CD14-positive monocyte (primary cell): ENCODE measurements at regions not wholly inside any gene's neighbourhood (a gene's known extent, or its start where the extent isn't known, plus 50 kb on each side); places are given as distances from the start of the nearest gene placed in this dataset.

Source experiments
- DNase-seq, 3 donors: peaks; one replicate each; pipeline ENCODE4 v3.0.0-alpha.2; 2011 to 2022
- H2AFZ ChIP-seq: 2 replicates; pipeline ENCODE4 v1.6.0; 2012; ENCODE audit warnings: mild to moderate bottlenecking, low read depth, low read length, inconsistent platforms; ENCODE audit not compliant: insufficient read depth, poor library complexity, severe bottlenecking
- H3K27ac ChIP-seq, 2 donors: 1 replicate in 1 of 2; 2 replicates in 1 of 2; pipeline ENCODE4 v1.5.1; 2012 to 2013; ENCODE audit warnings: low read length in 2 of 2, control low read depth in 1 of 2, inconsistent platforms in 1 of 2, low read depth in 1 of 2, mild to moderate bottlenecking in 1 of 2
- H3K27me3 ChIP-seq, 2 donors: one replicate each; pipeline versions ENCODE4 v1.6.0 to v1.6.1; 2011 to 2013; ENCODE audit warnings: low read length in 2 of 2; ENCODE audit not compliant: control insufficient read depth in 2 of 2, insufficient read depth in 2 of 2
- H3K36me3 ChIP-seq, 2 donors: replicated peaks in 1 of 2; 1 replicate in 1 of 2; 2 replicates in 1 of 2; pipeline versions ENCODE4 v1.5.1 to v1.6.1; 2012 to 2013; ENCODE audit warnings: low read length in 2 of 2, control low read depth in 1 of 2, inconsistent platforms in 1 of 2, mild to moderate bottlenecking in 1 of 2; ENCODE audit not compliant: insufficient read depth in 2 of 2, control insufficient read depth in 1 of 2
- H3K4me1 ChIP-seq, 2 donors: 1 replicate in 1 of 2; 2 replicates in 1 of 2; pipeline versions ENCODE4 v1.5.1 to v1.6.1; 2012 to 2013; ENCODE audit warnings: low read length in 2 of 2, control low read depth in 1 of 2, inconsistent platforms in 1 of 2, mild to moderate bottlenecking in 1 of 2, moderate library complexity in 1 of 2; ENCODE audit not compliant: insufficient read depth in 2 of 2, control insufficient read depth in 1 of 2
- H3K4me2 ChIP-seq: replicated peaks from 2 replicates; pipeline ENCODE3; 2012; ENCODE audit warnings: low read length, moderate library complexity, mild to moderate bottlenecking; ENCODE audit not compliant: poor library complexity, severe bottlenecking; ENCODE audit errors: extremely low read depth
- H3K4me3 ChIP-seq, 3 experiments: fragments of 200-600 bp in 1 of 3; sonication (generic) in 1 of 3; replicated peaks in 1 of 3; 1 replicate in 2 of 3; 2 replicates in 1 of 3; pipeline ENCODE4 v1.5.1; 2011 to 2013; ENCODE audit warnings: low read length in 3 of 3, mild to moderate bottlenecking in 3 of 3, control low read depth in 2 of 3, low read depth in 2 of 3, inconsistent platforms in 1 of 3, moderate library complexity in 1 of 3
- H3K79me2 ChIP-seq: 2 replicates; pipeline ENCODE4 v1.6.0; 2012; ENCODE audit warnings: mild to moderate bottlenecking, control low read depth, inconsistent platforms, low read length, moderate library complexity; ENCODE audit not compliant: insufficient read depth
- H3K9ac ChIP-seq: 2 replicates; pipeline ENCODE4 v1.6.0; 2017; ENCODE audit warnings: low read length, mild to moderate bottlenecking; ENCODE audit not compliant: insufficient read depth, poor library complexity, severe bottlenecking
- H3K9me3 ChIP-seq, 2 donors: replicated peaks in 1 of 2; 1 replicate in 1 of 2; 2 replicates in 1 of 2; pipeline versions ENCODE4 v1.5.1 to v1.6.1; 2012 to 2013; ENCODE audit warnings: low read length in 2 of 2, control low read depth in 1 of 2; ENCODE audit not compliant: control insufficient read depth in 1 of 2, insufficient read depth in 1 of 2
- H4K20me1 ChIP-seq: 2 replicates; pipeline ENCODE4 v1.6.0; 2012; ENCODE audit warnings: mild to moderate bottlenecking, low read length, control low read depth, moderate library complexity; ENCODE audit not compliant: insufficient read depth
- H3K27ac Mint-ChIP-seq, 7 donors: one replicate each; pipeline ENCODE4 v1.8.0; 2020; ENCODE audit warnings: mild to moderate bottlenecking in 7 of 7, mixed read lengths in 7 of 7, moderate library complexity in 6 of 7, inconsistent platforms in 2 of 7
- H3K27me3 Mint-ChIP-seq, 3 donors: one replicate each; pipeline ENCODE4 v1.8.0; 2021 to 2022; ENCODE audit warnings: low read depth in 3 of 3, mild to moderate bottlenecking in 3 of 3, mixed read lengths in 3 of 3, moderate library complexity in 3 of 3, inconsistent platforms in 1 of 3
- H3K36me3 Mint-ChIP-seq, 2 donors: one replicate each; pipeline ENCODE4 v1.8.0; 2020; ENCODE audit warnings: mixed read lengths in 2 of 2, inconsistent platforms in 1 of 2, mild to moderate bottlenecking in 1 of 2
- H3K4me1 Mint-ChIP-seq: one replicate; pipeline ENCODE4 v1.8.0; 2020; ENCODE audit warnings: mild to moderate bottlenecking, mixed read lengths
- H3K4me3 Mint-ChIP-seq, 2 donors: one replicate each; pipeline ENCODE4 v1.8.0; 2020; ENCODE audit warnings: mild to moderate bottlenecking in 2 of 2, mixed read lengths in 2 of 2, moderate library complexity in 1 of 2
- H3K9me3 Mint-ChIP-seq, 7 donors: one replicate each; pipeline ENCODE4 v1.8.0; 2020 to 2022; ENCODE audit warnings: mixed read lengths in 7 of 7, mild to moderate bottlenecking in 6 of 7, moderate library complexity in 6 of 7, inconsistent platforms in 2 of 7
- CTCF ChIP-seq: fragments of 200-600 bp; IDR thresholded peaks from one replicate; pipeline ENCODE4 v1.8.0; 2022; ENCODE audit warnings: antibody characterized with exemption, mild to moderate bottlenecking
- WGBS: methylation state at CpG from one replicate; pipeline ENCODE4 v1.1.5; 2013; ENCODE audit warnings: missing lambda C conversion rate; ENCODE audit not compliant: insufficient coverage; 5-methylcytosine and 5-hydroxymethylcytosine counted together
- intact Hi-C, 2 donors: fragments of 100-400 bp; cut with micrococcal nuclease; formaldehyde crosslinking; loops; one replicate each; pipeline versions ENCODE4 v1.15.0 to v1.15.1; 2023

- no peaks in the 10 kb centered on the region for H3K4me1 ChIP-seq
- Mint-ChIP-seq H3K4me3 (no peak overlapping the region), H3K36me3 (no peaks in the 10 kb centered on the region), H3K4me1 (no peaks in the 10 kb centered on the region), H3K27me3 (no peaks in the 10 kb centered on the region), H3K27ac (no peak overlapping the region), H3K9me3 (peaks cover 0 to 8% (median 2%) of the 10 kb centered on the region in 7 donors)
- no peaks in the 10 kb centered on the region for H3K27me3 ChIP-seq
- H3K9ac ChIP-seq, result no peak overlapping the region
- no peak overlapping the region for H3K27ac ChIP-seq
- H3K9me3 ChIP-seq, result no peaks in the 10 kb centered on the region
- H3K4me2 ChIP-seq, result no peak overlapping the region
- no peak for TF ChIP-seq CTCF
- intact Hi-C loops, result no loop called here
- no peak overlapping the region for H2AFZ ChIP-seq
- H3K4me3 ChIP-seq, result no peak overlapping the region
- H3K36me3 ChIP-seq, result no peaks in the 10 kb centered on the region
- H3K79me2 ChIP-seq, result no peaks in the 10 kb centered on the region
- no peaks in the 10 kb centered on the region for H4K20me1 ChIP-seq
- no peak for DNase-seq
These were observed 196.8 kb downstream of the POSTN start for GRCh38 chr13:37401721-37402120.

- Histone ChIP-seq H3K27me3 (no peaks in the 10 kb centered on the region), H3K4me3 (no peak overlapping the region), H4K20me1 (no peaks in the 10 kb centered on the region), H3K9me3 (peaks cover 23 to 25% of the 10 kb centered on the region in 2 donors), H3K9ac (no peak overlapping the region), H3K4me2 (no peak overlapping the region), H3K27ac (no peak overlapping the region), H3K36me3 (no peaks in the 10 kb centered on the region), H2AFZ (no peak overlapping the region), H3K79me2 (no peaks in the 10 kb centered on the region), H3K4me1 (no peaks in the 10 kb centered on the region)
- intact Hi-C loops, result no loop called here
- 80% methylated on average over 1 of the region's 3 CpGs for WGBS
- no peak overlapping the region for H3K27ac Mint-ChIP-seq
- H3K4me3 Mint-ChIP-seq, result no peak overlapping the region
- DNase-seq, result no peak
- no peaks in the 10 kb centered on the region for H3K27me3 Mint-ChIP-seq
- H3K36me3 Mint-ChIP-seq, result no peaks in the 10 kb centered on the region
- no peaks in the 10 kb centered on the region for H3K4me1 Mint-ChIP-seq
- TF ChIP-seq CTCF, result no peak
- peaks cover 2 to 24% (median 13%) of the 10 kb centered on the region in 7 donors for H3K9me3 Mint-ChIP-seq
These were observed 201.0 kb downstream of the POSTN start for GRCh38 chr13:37397535-37397934.
